Type B pancreatic cell (in vitro differentiated cells): ENCODE measurements at regions not wholly inside any gene's neighbourhood (a gene's known extent, or its start where the extent isn't known, plus 50 kb on each side); places are given as distances from the start of the nearest gene placed in this dataset.

Experiments
- DNase-seq: peaks from one replicate; pipeline ENCODE4 v3.0.0; 2021; ENCODE audit warnings: mixed read lengths; ENCODE audit not compliant: unreplicated experiment; ENCODE audit errors: extremely low spot score
- H3K27ac Mint-ChIP-seq: 2 replicates; pipeline ENCODE4 v1.8.0; 2021; ENCODE audit warnings: mild to moderate bottlenecking, mixed read lengths
- H3K27me3 Mint-ChIP-seq: 2 replicates; pipeline ENCODE4 v1.8.0; 2021; ENCODE audit warnings: mixed read lengths
- H3K36me3 Mint-ChIP-seq: 2 replicates; pipeline ENCODE4 v1.8.0; 2021; ENCODE audit warnings: mixed read lengths
- H3K4me1 Mint-ChIP-seq: one replicate; pipeline ENCODE4 v1.8.0; 2021; ENCODE audit warnings: mixed read lengths; ENCODE audit not compliant: unreplicated experiment
- H3K4me3 Mint-ChIP-seq: 2 replicates; pipeline ENCODE4 v1.8.0; 2021; ENCODE audit warnings: mild to moderate bottlenecking, mixed read lengths
- H3K9me3 Mint-ChIP-seq: 2 replicates; pipeline ENCODE4 v1.8.0; 2021; ENCODE audit warnings: mixed read lengths
- CTCF ChIP-seq: fragments of 200-600 bp; sonication (generic); conservative IDR thresholded peaks from 2 replicates; pipeline ENCODE4 v1.5.0; 2021; ENCODE audit warnings: antibody characterized with exemption, mild to moderate bottlenecking

GRCh38 chr7:18200855-18201254, 173.2 kb upstream of the PRPS1L1 start:
- Mint-ChIP-seq H3K4me1 (no peaks in the 10 kb centered on the region), H3K27me3 (no peaks in the 10 kb centered on the region), H3K36me3 (no peaks in the 10 kb centered on the region), H3K4me3 (no peak overlapping the region), H3K9me3 (no peaks in the 10 kb centered on the region), H3K27ac (no peak overlapping the region)
- no peak for DNase-seq
- no peak for TF ChIP-seq CTCF

- Mint-ChIP-seq H3K4me3 (no peak overlapping the region), H3K36me3 (no peaks in the 10 kb centered on the region), H3K27me3 (no peaks in the 10 kb centered on the region), H3K4me1 (no peaks in the 10 kb centered on the region), H3K9me3 (no peaks in the 10 kb centered on the region), H3K27ac (no peak overlapping the region)
- DNase-seq: no peak
- TF ChIP-seq CTCF: no peak
These were observed 173.7 kb upstream of the PRPS1L1 start for GRCh38 chr7:18201350-18201749.

- no peak overlapping the region for H3K27ac Mint-ChIP-seq
- TF ChIP-seq CTCF: no peak
- H3K36me3 Mint-ChIP-seq: no peaks in the 10 kb centered on the region
These were observed 174.8 kb upstream of the PRPS1L1 start for GRCh38 chr7:18202315-18203045.

GRCh38 chr7:18206331-18206730, 178.7 kb upstream of the PRPS1L1 start:
- H3K4me3 Mint-ChIP-seq: no peak overlapping the region
- DNase-seq: no peak
- no peak overlapping the region for H3K27ac Mint-ChIP-seq
- no peak for TF ChIP-seq CTCF
- H3K4me1 Mint-ChIP-seq: no peaks in the 10 kb centered on the region
- H3K9me3 Mint-ChIP-seq: peaks cover 4% of the 10 kb centered on the region
- no peaks in the 10 kb centered on the region for H3K27me3 Mint-ChIP-seq
- no peaks in the 10 kb centered on the region for H3K36me3 Mint-ChIP-seq

More at GRCh38 chr7:18202315-18203045, 174.8 kb upstream of the PRPS1L1 start:
- no peak for DNase-seq
- Mint-ChIP-seq H3K27me3 (no peaks in the 10 kb centered on the region), H3K9me3 (no peaks in the 10 kb centered on the region), H3K4me1 (no peaks in the 10 kb centered on the region), H3K4me3 (no peak overlapping the region)

- no peak for TF ChIP-seq CTCF
- H3K4me3 Mint-ChIP-seq: no peak overlapping the region
- H3K36me3 Mint-ChIP-seq: no peaks in the 10 kb centered on the region
- no peak for DNase-seq
- H3K27ac Mint-ChIP-seq: no peak overlapping the region
- H3K4me1 Mint-ChIP-seq: peaks cover 20% of the 10 kb centered on the region
- peaks cover 6% of the 10 kb centered on the region for H3K27me3 Mint-ChIP-seq
- peaks cover 4% of the 10 kb centered on the region for H3K9me3 Mint-ChIP-seq
These were observed 181.3 kb upstream of the PRPS1L1 start for GRCh38 chr7:18208921-18209320.

- peaks cover 4% of the 10 kb centered on the region for H3K9me3 Mint-ChIP-seq
- H3K36me3 Mint-ChIP-seq: no peaks in the 10 kb centered on the region
- DNase-seq: no peak
- peaks cover 6% of the 10 kb centered on the region for H3K27me3 Mint-ChIP-seq
- peaks cover 20% of the 10 kb centered on the region for H3K4me1 Mint-ChIP-seq
- H3K4me3 Mint-ChIP-seq: no peak overlapping the region
- H3K27ac Mint-ChIP-seq: no peak overlapping the region
- no peak for TF ChIP-seq CTCF
These were observed 182.7 kb upstream of the PRPS1L1 start for GRCh38 chr7:18210377-18210776.
